ENCODE measurements at regions not wholly inside any gene's neighbourhood (a gene's known extent, or its start where the extent isn't known, plus 50 kb on each side); places are given as distances from the start of the nearest gene placed in this dataset.

DNA sequence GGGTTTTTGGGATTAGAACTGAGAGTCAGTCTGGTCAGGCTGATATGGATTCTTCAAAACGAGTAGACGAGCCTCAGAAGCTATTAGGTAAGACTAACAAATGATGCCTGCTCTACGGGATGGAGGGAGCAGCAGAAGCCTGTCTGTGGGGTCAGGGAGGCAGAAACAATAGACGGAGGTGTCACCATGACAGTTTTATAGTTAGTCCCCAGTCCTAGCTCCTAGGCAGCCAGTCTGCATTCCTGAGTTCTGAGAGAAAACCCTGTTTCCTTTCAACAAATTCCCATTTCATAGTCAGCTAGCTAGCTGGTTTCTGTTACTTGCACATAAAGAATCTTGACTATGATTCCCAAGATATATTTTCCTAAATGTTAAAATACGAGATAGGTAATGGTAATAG lies 542.1 kb downstream of the PID1 start:
- TF ChIP-seq, protein P1, sequence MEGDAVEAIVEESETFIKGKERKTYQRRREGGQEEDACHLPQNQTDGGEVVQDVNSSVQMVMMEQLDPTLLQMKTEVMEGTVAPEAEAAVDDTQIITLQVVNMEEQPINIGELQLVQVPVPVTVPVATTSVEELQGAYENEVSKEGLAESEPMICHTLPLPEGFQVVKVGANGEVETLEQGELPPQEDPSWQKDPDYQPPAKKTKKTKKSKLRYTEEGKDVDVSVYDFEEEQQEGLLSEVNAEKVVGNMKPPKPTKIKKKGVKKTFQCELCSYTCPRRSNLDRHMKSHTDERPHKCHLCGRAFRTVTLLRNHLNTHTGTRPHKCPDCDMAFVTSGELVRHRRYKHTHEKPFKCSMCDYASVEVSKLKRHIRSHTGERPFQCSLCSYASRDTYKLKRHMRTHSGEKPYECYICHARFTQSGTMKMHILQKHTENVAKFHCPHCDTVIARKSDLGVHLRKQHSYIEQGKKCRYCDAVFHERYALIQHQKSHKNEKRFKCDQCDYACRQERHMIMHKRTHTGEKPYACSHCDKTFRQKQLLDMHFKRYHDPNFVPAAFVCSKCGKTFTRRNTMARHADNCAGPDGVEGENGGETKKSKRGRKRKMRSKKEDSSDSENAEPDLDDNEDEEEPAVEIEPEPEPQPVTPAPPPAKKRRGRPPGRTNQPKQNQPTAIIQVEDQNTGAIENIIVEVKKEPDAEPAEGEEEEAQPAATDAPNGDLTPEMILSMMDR (conservative IDR thresholded peaks at IDR 0.05; ENCODE audit: low read depth, low read length) = no peak
- no peak for TF ChIP-seq EZH2phosphoT487 (IDR thresholded peaks at IDR 0.05; ENCODE audit: borderline replicate concordance, low read length)
